GM12891 (cell line): ENCODE measurements at regions not wholly inside any gene's neighbourhood (a gene's known extent, or its start where the extent isn't known, plus 50 kb on each side); places are given as distances from the start of the nearest gene placed in this dataset.

Source experiments
- PAX5 ChIP-seq: IDR thresholded peaks from 2 replicates; pipeline ENCODE4 v1.6.1; 2011; ENCODE audit warnings: low read length, moderate library complexity, mild to moderate bottlenecking; ENCODE audit not compliant: insufficient read depth, severe bottlenecking
- POLR2A ChIP-seq: IDR thresholded peaks from 2 replicates; pipeline ENCODE4 v1.6.1; 2011; ENCODE audit warnings: low read depth, low read length, control low read depth
- POLR2AphosphoS5 ChIP-seq: IDR thresholded peaks from 2 replicates; pipeline ENCODE4 v1.6.1; 2011; ENCODE audit warnings: low read depth, low read length, control low read depth
- POU2F2 ChIP-seq: IDR thresholded peaks from 2 replicates; pipeline ENCODE4 v1.6.1; 2011; ENCODE audit warnings: low read depth, mild to moderate bottlenecking, control low read depth, low read length, moderate library complexity
- SPI1 ChIP-seq: IDR thresholded peaks from 2 replicates; pipeline ENCODE4 v1.6.1; 2011; ENCODE audit warnings: low read depth, low read length, control low read depth
- TAF1 ChIP-seq: IDR thresholded peaks from 2 replicates; pipeline ENCODE4 v1.6.1; 2011; ENCODE audit warnings: low read depth, low read length, control low read depth

- TF ChIP-seq SPI1 (no peak), POLR2AphosphoS5 (no peak), POLR2A (no peak), TAF1 (no peak), POU2F2 (no peak), PAX5 (no peak)
Observed at GRCh38 chr2:208725280-208725679, 318.7 kb downstream of the PTH2R start.
